Activated naive CD8-positive, alpha-beta T cell (primary cell): ENCODE measurements at regions not wholly inside any gene's neighbourhood (a gene's known extent, or its start where the extent isn't known, plus 50 kb on each side); places are given as distances from the start of the nearest gene placed in this dataset.

Experiments
- H3K27ac Mint-ChIP-seq: one replicate; pipeline ENCODE4 v1.8.0; 2021; ENCODE audit warnings: mixed read lengths
- H3K27me3 Mint-ChIP-seq: one replicate; pipeline ENCODE4 v1.8.0; 2021; ENCODE audit warnings: mixed read lengths
- H3K36me3 Mint-ChIP-seq: one replicate; pipeline ENCODE4 v1.8.0; 2021; ENCODE audit warnings: mixed read lengths
- H3K4me1 Mint-ChIP-seq: one replicate; pipeline ENCODE4 v1.8.0; 2021; ENCODE audit warnings: low read depth, mixed read lengths
- H3K4me3 Mint-ChIP-seq: one replicate; pipeline ENCODE4 v1.8.0; 2021; ENCODE audit warnings: mild to moderate bottlenecking, mixed read lengths
- H3K9me3 Mint-ChIP-seq: one replicate; pipeline ENCODE4 v1.8.0; 2021; ENCODE audit warnings: low read depth, mixed read lengths

DNA sequence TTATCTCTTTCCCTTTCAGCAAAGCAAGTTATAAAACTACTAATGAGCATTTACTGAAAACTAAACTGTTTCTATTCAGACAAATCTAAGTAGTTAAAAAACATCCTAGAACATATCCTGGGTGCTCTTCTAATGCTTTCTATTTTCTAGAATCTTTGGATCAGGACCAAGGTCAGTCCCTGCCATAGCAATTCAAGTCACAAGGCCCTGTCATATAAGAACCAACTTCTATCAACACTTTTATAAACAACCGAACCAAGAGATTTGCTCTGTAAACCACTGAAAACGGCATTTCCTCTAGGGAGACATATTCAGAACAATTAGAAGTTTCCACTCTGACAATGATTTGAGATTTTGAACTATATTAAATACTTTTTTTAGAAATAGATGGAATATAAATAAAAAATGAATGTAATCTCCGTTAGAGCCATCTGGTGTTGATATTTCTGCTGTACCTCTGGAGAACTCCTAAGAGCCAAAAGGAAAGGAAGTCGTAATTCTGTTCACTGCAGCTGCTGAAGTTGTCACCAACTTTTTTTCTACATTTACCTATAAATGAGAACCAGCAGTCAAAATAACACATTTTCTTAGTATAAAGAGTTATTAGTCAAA, 51.4 kb upstream of the LGSN start:
- H3K9me3 Mint-ChIP-seq = peaks cover 3% of the 10 kb centered on the region
- no peaks in the 10 kb centered on the region for H3K27me3 Mint-ChIP-seq
- no peaks in the 10 kb centered on the region for H3K4me1 Mint-ChIP-seq
- no peak overlapping the region for H3K4me3 Mint-ChIP-seq
- no peak overlapping the region for H3K27ac Mint-ChIP-seq
- H3K36me3 Mint-ChIP-seq = no peaks in the 10 kb centered on the region

DNA sequence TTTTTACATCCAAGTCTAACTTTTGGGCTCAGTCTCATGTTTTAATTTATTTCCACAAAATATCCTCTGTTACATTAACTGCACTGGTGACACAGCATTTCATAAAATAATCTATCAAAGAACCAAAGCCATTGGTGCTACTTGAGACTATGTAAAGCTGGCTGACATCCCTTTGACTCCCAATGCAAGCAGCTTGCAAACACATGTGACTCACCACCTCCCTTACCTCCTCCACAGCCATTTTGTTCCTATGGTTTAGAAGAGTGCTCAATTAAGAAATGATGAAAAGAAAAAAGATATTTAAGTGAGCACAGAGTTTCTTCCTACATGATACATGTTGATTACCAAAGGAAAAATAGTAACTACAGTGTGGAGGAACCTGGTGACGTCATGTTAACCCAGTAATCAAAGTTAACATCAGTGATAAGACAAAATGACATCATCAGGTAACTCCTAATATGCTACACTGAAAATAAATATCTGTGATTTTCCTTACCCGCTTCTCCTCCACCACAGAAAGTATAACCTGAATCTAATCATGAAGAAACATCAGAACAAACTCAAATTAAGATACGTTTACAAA, 53.3 kb upstream of the LGSN start:
- no peak overlapping the region for H3K27ac Mint-ChIP-seq
- H3K9me3 Mint-ChIP-seq = peaks cover 3% of the 10 kb centered on the region
- H3K27me3 Mint-ChIP-seq = no peaks in the 10 kb centered on the region
- H3K4me1 Mint-ChIP-seq = no peaks in the 10 kb centered on the region
- no peak overlapping the region for H3K4me3 Mint-ChIP-seq
- no peaks in the 10 kb centered on the region for H3K36me3 Mint-ChIP-seq

DNA sequence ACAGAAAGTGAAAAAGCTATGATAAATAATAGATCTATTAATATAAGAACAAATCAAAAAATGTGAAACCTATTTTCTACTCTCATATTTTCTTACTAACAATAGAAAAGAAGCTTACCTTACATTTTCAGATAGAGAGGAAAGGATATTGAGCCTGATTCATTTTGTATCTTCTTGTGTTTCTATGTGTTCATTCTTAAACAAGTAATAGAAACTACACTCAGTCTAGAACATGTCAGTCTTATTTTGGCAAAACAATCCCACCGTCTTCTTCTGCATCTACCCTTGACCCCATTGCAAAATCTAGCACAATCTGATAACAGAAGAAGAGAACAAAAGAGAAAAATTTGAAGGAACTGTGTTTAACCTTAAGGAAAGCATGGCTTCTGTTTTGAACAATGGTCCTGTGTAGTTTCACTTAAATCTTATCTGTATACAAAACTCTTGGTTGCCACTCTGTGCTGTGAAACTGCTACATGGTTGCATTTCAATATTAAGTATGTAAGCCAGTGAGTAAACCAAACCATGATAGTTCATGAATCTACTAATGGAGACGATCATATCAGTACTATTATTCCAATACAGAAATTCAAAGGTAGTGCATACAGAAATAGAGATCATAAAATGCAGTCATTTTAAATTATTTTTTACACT, 69.5 kb upstream of the LGSN start:
- Mint-ChIP-seq H3K9me3 (peaks cover 3% of the 10 kb centered on the region), H3K4me1 (no peaks in the 10 kb centered on the region), H3K36me3 (no peaks in the 10 kb centered on the region), H3K27me3 (no peaks in the 10 kb centered on the region), H3K27ac (no peak overlapping the region), H3K4me3 (no peak overlapping the region)

DNA sequence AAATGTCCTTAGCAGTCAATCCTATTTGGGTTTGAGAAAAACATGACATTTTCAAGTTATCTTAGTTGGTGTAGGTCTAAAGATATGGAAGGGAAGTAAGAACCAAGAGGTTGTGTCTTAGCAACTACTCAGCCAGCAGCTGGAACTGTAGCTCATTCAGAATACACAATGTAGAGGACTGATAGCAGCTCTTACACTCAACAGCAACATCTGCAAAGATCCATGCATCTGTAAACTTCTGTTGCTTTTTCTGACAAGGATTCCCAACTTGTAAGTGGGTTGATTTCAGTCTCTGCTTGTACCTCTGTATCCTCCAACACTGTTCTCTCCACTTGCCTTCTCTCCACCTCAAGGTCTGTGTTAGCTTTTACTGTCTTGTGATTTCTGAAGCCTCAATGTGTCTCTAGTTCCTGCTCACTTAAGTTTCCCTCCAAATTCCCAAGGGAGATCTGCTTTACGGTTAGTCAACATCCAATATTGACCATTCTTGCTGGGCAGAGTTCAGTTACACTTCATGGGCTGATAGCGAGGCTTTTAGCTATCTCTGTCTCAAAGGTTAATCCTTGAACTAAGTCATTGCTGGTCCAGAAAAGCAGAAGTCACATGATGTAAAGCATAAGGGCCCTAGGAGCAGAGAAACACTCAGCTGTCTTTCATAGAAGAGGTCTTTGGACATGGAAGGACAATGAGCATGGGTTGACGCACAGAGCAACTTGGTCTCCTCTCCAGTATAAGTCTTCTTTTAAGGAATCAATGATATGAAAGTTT, 71.6 kb upstream of the LGSN start:
- Mint-ChIP-seq H3K4me1 (no peaks in the 10 kb centered on the region), H3K27ac (no peak overlapping the region), H3K27me3 (no peaks in the 10 kb centered on the region), H3K4me3 (no peak overlapping the region), H3K36me3 (no peaks in the 10 kb centered on the region), H3K9me3 (peaks cover 2% of the 10 kb centered on the region)

- Mint-ChIP-seq H3K4me3 (no peak overlapping the region), H3K36me3 (no peaks in the 10 kb centered on the region), H3K4me1 (no peaks in the 10 kb centered on the region), H3K9me3 (no peaks in the 10 kb centered on the region), H3K27me3 (no peaks in the 10 kb centered on the region), H3K27ac (no peak overlapping the region)
These were observed 72.4 kb upstream of the LGSN start for GRCh38 chr6:63392092-63392724.

DNA sequence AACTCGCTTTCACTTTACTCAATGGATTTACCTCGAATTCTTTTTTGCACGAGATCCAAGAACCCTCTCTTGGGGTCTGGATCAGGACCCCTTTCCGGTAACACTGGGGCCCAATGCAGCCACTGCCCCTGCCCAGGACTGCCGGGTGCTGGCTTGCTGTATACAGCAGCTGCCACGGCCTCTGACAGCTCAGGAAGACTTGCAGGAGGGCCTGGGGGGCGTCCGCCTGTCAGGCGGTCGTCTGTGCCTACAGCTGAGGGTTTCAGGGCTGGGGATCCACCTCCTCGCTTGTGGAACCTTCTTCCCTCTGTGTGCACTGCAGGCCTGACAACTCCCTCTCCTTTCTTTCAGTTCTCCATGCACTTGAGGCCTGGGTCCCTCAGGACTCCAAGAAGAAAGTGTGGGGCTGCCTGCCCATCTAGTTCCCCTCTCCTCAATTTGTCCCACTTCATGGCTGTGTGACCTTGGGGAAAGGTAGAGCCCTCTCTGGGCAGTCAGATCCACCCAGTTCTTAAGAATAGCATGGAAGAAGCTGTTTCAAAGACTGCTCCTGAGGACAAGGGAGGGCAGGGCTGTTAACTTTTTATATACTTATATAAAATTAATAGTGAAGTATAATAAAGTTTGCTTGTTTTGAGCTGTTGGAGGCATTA, 75.0 kb upstream of the LGSN start:
- H3K27me3 Mint-ChIP-seq = no peaks in the 10 kb centered on the region
- H3K9me3 Mint-ChIP-seq = no peaks in the 10 kb centered on the region
- no peaks in the 10 kb centered on the region for H3K4me1 Mint-ChIP-seq
- no peak overlapping the region for H3K4me3 Mint-ChIP-seq
- H3K36me3 Mint-ChIP-seq = no peaks in the 10 kb centered on the region
- H3K27ac Mint-ChIP-seq = no peak overlapping the region

DNA sequence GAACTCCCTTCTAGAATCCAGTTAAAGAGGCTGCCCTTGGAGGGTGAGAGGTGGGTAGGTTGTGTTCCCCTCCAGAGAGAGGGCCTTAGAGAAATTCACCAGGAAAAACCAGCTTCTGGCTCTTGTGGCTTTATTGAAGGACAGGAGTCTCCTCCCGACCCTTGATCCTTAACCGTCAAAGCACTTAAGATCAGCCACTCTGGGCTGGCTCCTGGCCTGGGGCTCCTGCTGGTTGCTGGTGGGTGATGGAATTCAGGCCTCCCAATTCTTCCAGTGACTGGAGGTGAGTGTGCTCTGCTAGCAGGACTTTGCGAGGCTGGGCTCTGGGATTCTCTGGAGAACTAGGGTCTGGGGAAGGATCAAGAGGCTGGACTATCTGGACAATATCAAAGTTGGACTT, 75.6 kb upstream of the LGSN start:
- Mint-ChIP-seq H3K36me3 (no peaks in the 10 kb centered on the region), H3K4me3 (no peak overlapping the region), H3K27me3 (no peaks in the 10 kb centered on the region), H3K4me1 (no peaks in the 10 kb centered on the region), H3K27ac (no peak overlapping the region), H3K9me3 (no peaks in the 10 kb centered on the region)

DNA sequence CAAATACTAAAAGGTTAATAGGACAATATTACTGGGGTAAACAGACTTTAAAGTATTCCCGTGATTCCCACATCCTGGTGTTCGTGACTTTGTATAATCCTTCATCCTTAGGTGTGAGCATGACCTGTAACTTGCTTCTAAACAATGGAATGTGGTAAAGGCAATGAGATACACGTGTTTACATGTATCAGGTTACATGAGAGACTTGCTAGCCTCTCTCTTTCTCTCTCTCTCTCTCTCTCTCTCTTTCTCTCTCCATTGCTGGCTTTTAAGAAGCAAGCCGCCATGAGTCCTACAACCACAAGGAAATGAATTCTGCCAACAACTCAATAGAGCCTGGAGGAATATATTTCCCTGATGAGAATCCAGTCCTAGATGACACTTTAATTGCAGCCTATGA, 83.9 kb upstream of the LGSN start:
- H3K4me3 Mint-ChIP-seq = no peak overlapping the region
- H3K27ac Mint-ChIP-seq = no peak overlapping the region
- no peaks in the 10 kb centered on the region for H3K9me3 Mint-ChIP-seq
- no peaks in the 10 kb centered on the region for H3K27me3 Mint-ChIP-seq
- H3K36me3 Mint-ChIP-seq = no peaks in the 10 kb centered on the region
- H3K4me1 Mint-ChIP-seq = no peaks in the 10 kb centered on the region

DNA sequence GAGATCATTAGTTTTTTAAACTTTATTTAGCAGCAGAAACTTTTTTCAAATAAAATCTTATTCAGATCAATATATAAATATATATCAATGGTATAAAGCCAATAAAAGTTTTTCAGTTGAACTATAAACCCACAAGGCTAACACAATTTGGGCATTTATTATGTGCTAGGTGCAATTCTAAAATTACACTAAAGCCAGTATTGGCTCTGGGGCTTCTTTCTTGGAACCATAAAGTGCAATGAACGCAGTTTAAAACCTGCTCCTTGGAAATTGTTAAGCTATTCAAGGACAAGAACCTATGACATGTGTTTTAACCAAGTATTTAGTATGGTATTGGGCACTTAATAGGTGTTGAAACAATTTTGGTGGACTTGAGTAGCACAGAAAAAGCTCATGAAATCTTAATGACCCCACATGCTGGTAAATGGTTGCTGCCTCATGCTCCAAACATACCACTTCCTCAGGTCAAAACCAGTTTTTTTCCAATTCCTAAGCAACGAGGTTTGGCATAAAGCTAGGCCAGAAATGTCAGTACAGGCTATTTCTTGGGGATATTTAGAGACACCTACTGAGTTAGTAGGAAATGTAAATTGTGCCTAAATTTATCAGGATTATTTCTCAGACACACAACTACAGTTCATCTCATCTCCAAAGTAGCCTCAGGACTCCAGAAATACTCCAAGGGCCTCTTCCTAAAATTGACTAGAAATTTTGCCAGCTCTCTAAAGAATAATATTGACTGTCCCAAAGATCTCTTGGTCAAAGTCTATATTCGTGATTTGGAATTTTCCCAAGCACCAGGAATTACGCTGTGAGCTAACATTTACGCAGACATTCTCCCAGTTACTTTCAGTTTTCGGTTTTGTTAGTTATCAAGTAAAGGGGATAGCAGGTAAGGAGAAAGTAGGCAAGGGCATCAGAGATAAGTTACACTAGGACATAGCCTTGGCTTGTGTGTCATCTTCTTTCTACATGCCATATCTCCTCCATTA, 90.9 kb upstream of the LGSN start:
- no peak overlapping the region for H3K27ac Mint-ChIP-seq
- H3K27me3 Mint-ChIP-seq = no peaks in the 10 kb centered on the region
- H3K36me3 Mint-ChIP-seq = no peaks in the 10 kb centered on the region
- no peak overlapping the region for H3K4me3 Mint-ChIP-seq
- H3K9me3 Mint-ChIP-seq = no peaks in the 10 kb centered on the region
- H3K4me1 Mint-ChIP-seq = no peaks in the 10 kb centered on the region

DNA sequence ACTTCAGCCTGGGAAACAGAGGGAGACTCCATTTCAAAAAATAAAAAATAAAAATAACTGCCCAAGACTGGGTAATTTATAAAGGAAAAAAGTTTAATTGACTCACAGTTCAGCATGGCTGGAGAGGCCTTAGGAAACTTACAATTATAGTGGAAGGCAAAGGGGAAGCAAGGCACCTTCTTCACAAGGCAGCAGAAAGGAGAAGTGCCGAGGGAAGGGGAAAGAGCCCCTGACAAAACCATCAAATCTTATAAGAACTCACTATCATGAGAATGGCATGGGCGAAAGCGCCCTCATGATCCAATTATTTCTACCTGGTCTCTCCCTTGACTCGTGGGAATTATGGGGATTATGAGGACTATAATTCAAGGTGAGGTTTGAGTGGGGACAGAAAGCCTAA, 95.5 kb upstream of the LGSN start:
- Mint-ChIP-seq H3K27me3 (no peaks in the 10 kb centered on the region), H3K4me1 (no peaks in the 10 kb centered on the region), H3K4me3 (no peak overlapping the region), H3K27ac (no peak overlapping the region), H3K9me3 (no peaks in the 10 kb centered on the region), H3K36me3 (no peaks in the 10 kb centered on the region)

GRCh38 chr6:63418741-63419140, 99.0 kb upstream of the LGSN start:
- Mint-ChIP-seq H3K9me3 (peaks cover 4% of the 10 kb centered on the region), H3K27ac (no peak overlapping the region), H3K4me3 (no peak overlapping the region), H3K4me1 (no peaks in the 10 kb centered on the region), H3K27me3 (peaks cover 2% of the 10 kb centered on the region), H3K36me3 (peaks cover 5% of the 10 kb centered on the region)

DNA sequence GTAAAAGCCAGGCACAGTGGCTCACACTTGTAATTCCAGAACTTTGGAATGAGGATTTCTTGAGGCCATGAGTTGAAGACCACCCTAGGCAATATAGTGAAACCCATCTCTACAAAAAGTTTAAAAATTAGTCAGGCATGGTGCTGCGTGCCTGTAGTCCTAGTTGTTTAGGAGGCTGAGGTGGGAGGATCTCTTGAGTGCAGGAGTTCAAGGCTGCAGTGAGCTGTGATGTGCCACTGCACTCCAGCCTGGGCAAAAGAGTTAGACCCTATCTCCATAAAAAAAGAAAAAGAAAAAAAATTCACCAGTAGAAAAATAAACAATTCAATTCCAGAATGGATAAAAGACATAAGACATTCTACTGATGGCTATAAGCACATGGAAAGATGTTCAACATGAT, 104.9 kb upstream of the LGSN start:
- H3K9me3 Mint-ChIP-seq = peaks cover 4% of the 10 kb centered on the region
- no peaks in the 10 kb centered on the region for H3K4me1 Mint-ChIP-seq
- H3K36me3 Mint-ChIP-seq = peaks cover 5% of the 10 kb centered on the region
- H3K4me3 Mint-ChIP-seq = no peak overlapping the region
- H3K27me3 Mint-ChIP-seq = peaks cover 2% of the 10 kb centered on the region
- H3K27ac Mint-ChIP-seq = no peak overlapping the region

- Mint-ChIP-seq H3K9me3 (peaks cover 2% of the 10 kb centered on the region), H3K27me3 (peaks cover 2% of the 10 kb centered on the region), H3K4me3 (no peak overlapping the region), H3K4me1 (no peaks in the 10 kb centered on the region), H3K36me3 (peaks cover 4% of the 10 kb centered on the region), H3K27ac (no peak overlapping the region)
These were observed 105.7 kb upstream of the LGSN start for GRCh38 chr6:63425493-63425892.

DNA sequence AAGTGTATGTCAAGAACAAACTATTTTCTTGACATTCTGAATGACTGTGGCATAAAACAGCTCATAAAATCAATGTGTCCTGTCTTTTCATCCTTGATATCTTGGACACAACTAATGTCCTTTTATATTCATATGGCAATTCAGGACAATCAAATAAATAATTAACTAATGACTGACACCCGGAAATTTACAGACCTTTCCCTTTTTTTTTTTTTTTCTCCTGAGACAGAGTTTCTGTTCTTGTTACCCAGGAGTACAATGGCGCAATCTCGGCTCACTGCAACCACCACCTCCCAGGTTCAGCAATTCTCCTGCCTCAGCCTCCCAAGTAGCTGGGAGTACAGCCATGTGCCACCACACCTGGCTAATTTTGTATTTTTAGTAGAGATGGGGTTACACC, 107.1 kb upstream of the LGSN start:
- H3K9me3 Mint-ChIP-seq = no peaks in the 10 kb centered on the region

More for the DNA sequence above, 107.1 kb upstream of the LGSN start:
- no peak overlapping the region for H3K27ac Mint-ChIP-seq
- H3K4me3 Mint-ChIP-seq = no peak overlapping the region
- H3K27me3 Mint-ChIP-seq = peaks cover 2% of the 10 kb centered on the region
- H3K36me3 Mint-ChIP-seq = no peaks in the 10 kb centered on the region
- no peaks in the 10 kb centered on the region for H3K4me1 Mint-ChIP-seq
